ENCODE measurements at regions not wholly inside any gene's neighbourhood (a gene's known extent, or its start where the extent isn't known, plus 50 kb on each side); places are given as distances from the start of the nearest gene placed in this dataset.

DNA sequence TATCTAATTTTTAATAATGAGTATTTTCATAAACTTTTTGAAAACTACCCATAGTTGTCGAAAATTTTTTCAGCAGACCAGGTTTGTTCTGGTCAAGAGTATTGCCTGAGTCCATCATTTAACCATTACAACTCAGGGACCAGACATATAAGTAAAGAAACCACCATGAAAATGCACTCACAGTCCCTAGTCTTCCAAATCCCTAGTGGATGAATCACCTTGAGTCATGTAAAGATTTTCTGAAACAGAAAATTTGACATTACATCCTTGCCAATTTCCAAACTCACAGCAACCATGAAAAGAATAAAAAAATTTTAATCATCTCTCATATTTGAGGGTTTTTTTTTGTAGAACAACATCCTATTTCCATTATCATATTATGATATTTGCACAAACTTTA, 1337.5 kb upstream of the CDH8 start:
- TF ChIP-seq, protein P1, sequence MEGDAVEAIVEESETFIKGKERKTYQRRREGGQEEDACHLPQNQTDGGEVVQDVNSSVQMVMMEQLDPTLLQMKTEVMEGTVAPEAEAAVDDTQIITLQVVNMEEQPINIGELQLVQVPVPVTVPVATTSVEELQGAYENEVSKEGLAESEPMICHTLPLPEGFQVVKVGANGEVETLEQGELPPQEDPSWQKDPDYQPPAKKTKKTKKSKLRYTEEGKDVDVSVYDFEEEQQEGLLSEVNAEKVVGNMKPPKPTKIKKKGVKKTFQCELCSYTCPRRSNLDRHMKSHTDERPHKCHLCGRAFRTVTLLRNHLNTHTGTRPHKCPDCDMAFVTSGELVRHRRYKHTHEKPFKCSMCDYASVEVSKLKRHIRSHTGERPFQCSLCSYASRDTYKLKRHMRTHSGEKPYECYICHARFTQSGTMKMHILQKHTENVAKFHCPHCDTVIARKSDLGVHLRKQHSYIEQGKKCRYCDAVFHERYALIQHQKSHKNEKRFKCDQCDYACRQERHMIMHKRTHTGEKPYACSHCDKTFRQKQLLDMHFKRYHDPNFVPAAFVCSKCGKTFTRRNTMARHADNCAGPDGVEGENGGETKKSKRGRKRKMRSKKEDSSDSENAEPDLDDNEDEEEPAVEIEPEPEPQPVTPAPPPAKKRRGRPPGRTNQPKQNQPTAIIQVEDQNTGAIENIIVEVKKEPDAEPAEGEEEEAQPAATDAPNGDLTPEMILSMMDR (IDR thresholded peaks at IDR 0.05; ENCODE audit: poor library complexity, severe bottlenecking): no peak
- no peak for TF ChIP-seq POLR2AphosphoS5 (IDR thresholded peaks at IDR 0.05)
- TF ChIP-seq EZH2 (IDR thresholded peaks at IDR 0.05; ENCODE audit: borderline replicate concordance, insufficient read depth, low read length, poor library complexity, severe bottlenecking): no peak
- no peak for TF ChIP-seq EP300 (conservative IDR thresholded peaks at IDR 0.05; ENCODE audit: poor library complexity, severe bottlenecking)
